ENCODE measurements at regions not wholly inside any gene's neighbourhood (a gene's known extent, or its start where the extent isn't known, plus 50 kb on each side); places are given as distances from the start of the nearest gene placed in this dataset.

DNA sequence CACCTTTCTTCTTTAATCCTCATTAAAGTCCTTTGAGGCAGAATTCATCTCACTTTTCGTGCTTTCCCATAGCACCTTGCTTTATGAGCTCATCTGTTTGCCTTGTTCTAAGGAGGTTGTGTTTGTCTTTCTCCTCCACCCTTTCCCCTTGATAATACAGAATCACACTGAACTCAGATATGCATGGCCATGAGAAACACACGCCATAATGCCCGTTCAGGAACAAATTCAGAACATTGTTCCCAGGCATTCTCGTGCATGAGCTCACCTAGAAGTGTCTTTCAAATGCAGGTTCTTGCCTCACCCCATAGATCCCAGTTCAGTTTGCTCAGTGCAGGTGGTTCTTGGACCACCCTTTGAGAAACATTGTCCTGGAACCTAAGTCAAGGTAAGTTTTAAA, 71.1 kb downstream of the TMEM114 start:
- DNase-seq, result no peak

DNA sequence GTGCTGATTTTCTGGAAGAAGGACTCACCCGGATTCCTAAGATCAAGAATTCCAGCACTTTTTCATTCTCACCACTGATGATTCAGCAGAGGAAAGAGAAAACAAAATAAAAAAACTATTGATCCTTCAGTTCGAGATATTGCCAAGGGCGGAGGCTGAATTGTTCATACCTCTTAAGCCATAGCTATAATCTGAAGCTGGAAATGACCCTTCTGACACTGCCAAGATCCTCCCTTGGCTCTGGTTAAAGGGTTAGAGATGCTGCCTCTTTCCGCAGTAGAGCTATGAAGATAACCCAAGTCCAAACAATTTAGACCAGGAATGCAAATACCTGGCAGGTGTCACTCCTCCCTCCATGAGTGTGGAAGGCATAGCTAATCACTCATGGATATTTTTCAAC, 73.0 kb downstream of the TMEM114 start:
- no peak for DNase-seq

DNA sequence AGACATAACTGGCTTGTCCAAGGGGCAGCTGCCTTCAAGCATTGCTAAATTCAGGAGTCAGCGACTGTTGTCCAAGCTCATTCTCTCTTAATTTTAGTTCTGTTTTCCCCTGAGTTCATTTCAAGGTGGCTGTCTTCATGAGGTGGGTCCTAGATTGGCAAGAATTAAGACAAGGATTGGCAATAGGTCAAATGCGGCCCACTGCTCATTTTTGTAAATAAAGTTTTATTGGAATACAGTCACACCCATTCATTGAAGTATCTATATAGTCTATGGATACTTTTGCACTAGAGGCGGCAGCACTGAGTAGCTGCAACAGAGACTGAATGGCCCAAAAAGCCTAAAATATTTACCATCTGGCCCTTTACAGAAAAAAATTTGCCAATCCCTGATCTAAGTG, 73.8 kb downstream of the TMEM114 start:
- no peak for DNase-seq

DNA sequence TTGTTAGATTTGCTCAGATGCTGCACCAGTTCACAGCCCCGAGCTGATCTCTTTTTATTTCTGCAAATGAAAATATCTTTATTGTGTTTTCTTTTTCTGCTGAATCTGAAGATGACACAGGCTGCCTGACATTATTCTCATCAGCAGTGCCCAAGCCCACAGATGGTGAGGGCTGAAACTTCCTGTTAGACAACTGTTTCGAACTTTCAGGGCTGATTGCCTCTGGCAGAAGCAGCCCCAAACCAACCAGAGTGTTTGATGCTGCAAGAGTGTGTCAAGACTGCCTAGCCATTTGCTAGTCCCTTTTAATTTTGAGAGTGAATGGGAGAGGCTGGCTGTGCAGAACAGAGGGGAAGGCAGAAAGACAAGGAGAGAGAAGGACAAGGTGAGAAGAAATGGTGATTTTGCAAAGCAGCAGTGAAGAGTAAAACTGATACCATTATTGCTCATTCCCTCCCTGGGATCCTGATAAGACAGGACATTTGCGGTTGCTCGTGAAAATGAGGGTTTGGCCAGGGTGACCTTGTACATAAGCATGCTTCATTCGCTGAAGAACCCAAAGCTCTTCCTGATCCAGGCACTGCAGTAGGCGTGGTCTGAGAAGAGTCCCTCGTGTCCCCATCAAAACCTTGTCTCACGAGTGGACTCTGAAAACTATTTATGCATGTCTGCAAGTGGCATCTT, 77.2 kb downstream of the TMEM114 start:
- no peak for DNase-seq

DNA sequence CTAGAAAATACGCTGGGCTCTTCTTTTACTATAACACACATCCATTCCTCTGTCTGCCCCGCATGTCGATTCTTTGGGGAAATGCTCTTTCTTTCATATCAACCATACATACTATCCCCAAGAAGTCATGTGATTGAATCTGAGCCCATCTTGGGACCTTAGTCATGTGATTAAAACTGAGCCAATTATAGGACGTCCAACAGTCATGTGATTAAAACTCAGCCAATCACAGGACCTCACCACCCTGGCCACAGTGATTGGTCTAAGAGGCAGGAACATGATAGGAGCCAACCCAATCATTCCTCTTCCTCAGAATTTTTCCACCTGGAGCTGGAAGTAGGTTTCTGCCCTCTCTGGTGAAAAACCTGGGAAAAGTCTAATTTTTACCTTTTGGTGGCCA, 78.8 kb downstream of the TMEM114 start:
- DNase-seq, result no peak

DNA sequence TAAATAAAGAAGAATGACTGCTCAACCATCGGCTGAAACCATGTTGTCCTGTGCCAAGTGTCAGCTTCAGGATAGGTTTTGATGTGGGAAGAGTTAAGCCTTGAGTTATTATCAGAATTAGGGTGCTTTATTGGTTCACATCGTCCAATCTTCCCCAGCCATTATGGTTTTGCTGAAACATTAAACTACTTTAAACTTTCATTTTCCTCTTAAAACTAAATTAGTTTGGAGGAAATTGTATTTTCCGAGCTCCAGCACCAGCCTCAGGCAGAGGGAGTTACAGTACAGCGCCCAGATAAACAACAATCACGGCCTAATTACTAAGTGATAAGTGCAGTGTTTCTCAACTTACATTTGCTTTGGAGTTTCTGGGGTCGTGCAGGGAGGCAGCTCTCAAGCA, 80.2 kb downstream of the TMEM114 start:
- DNase-seq, result no peak

DNA sequence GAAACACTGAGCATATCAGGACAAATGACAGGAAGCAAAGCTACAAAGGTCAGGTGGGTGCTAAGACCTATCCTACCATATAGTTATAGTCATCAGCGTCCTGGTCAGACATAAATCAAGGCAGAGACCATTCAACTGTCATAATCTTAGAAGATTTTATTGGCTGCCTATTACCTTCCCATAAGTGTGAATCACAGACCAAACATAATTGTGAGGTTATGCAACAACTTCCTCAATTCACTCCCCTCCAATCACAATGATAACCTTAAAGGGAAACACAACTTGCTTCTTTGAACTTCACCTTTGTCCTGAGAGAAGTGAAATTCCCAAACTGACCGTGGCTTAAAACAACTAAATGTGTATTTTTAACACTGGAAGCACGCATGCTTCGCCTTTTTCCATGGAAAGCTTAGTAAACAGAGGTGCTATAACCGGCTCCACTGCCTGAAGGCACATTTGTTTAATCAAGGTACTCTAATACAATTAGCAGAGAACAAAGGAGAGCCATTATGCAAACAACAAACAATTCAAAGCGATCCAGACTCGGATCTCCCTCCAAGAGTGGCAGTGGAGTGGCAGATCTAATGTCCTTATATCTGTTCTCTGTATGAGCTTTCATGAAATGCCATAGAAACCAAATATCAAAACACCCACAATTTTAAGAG, 84.9 kb downstream of the TMEM114 start:
- DNase-seq, result peak in 2 of 3 experiments; percentile 19 to 32

DNA sequence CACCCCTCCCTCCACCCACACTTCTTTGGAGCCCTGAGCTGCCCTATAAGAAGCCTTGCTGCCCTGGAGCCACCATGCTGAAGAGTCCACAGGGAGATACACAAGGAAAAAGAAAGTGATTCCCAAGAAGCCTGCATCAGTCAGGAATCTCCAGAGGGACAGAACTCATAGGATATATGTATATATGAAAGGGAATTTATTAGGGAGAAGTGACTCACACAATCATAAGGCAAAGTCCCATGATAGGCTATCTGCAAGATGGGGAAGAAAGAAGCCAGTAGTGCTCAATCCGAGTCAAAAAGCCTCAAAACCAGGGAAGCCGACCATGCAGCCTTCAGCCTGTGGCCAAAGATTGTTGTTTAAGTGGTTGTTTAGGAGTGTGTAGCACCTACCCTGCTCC, 87.9 kb downstream of the TMEM114 start:
- DNase-seq, result no peak

DNA sequence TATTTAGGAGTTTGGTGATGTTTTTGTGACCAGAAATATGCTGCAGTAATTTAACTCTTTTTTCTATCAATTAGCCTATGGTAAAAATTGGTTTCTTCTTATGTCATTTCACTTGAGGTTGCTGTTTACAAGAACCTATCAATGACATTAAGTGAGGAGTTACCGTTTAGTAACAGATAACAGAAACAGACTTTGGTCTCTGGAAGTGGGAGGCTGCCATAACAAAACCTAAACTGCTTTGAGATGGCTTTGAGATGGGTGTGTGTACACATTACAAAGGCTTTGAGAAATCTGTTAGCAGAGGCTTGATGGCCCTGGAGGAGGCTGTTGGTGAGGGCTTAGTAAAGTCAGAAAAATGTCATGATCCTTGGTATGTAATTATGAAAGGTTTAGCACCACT, 90.0 kb downstream of the TMEM114 start:
- DNase-seq, result no peak

DNA sequence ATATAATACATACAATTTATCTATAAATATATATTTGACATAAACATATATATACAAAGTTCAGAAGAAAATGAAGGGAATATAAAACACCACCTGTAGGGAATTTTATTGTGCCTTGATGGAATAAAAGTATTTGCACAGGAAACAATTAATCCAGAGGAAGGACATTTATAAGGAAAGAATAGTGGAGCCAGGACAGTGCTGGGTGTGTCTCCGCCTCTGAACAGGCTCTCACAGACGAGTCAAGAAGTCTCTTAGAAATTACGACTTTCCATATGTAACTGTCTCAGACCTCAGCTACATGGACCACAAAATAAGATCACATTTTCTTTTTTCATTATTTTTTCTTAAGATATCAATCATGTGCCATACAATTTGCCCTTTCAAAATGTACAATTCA, 93.9 kb downstream of the TMEM114 start:
- DNase-seq, result no peak

DNA sequence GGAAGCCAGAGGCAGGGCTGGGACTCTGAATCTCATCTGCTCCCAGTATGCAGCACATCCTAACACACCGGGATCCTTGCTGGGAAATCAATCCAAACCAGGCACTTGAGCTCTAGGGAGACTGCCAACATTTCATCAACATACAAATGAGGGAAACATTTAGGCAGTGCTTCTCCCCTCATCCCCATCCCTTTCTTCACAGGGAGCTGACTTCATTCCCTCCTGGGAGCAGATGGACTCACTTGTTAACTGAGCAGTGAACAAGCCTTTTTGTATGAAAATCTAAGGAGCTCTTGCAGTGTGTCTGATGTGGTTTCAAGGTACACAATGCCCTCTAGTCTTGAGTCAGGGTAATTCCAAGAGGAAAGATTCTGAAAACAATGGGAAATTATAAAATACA, 96.3 kb downstream of the TMEM114 start:
- DNase-seq, result peak in 1 of 3 experiments; percentile 30

DNA sequence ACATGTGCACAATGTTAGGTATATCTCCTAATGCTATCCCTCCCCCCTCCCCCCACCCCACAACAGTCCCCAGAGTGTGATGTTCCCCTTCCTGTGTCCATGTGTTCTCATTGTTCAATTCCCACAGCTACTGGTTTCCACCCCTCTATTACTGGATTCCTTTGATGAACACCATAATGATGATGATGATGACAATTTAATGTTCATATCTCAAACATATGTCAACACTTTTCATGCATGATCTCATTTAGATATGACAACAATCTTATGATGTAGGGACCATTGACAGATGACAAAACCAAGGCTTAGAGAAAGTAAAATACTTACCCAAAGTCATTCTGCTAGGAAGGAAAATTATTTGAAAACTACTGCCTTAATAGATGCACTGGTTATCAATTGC, 97.6 kb downstream of the TMEM114 start:
- no peak for DNase-seq

DNA sequence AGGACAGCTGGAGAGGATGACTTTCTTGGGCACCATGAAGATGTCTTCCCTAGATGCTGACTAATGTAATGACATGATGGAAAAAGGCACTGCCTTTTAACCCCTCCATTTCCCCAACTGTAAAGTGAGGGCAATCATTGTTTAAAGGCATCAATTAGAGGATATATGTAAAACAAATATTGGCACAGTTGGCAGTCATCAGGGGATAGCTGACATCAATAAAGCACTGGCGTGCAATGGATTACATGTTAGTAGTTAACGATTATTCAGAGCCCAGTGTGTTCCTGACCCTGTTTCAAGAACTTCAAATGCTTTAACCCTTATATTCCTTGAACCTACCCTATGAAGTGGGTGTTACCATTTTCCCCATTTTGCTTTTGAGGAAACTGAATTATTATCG, 100.7 kb downstream of the TMEM114 start:
- DNase-seq, result no peak

DNA sequence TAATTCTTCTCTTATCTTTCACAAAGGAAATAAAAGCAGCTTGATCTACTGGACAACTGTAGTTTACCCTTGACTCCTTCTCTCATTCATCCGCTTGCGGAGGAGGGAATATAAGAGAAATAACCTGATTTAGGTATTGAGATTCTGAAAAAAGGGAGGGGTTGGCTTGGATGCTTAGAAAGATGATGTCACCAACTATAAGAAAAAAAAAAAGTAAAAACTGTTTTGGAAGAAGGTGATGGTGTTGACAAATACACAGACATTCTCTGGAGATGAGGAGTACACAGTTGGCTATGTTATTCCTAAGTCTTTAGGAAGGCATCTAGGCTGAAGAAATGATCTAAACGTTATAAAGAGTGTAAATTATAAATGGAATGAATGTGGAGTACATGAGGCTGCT, 103.3 kb downstream of the TMEM114 start:
- no peak for DNase-seq

DNA sequence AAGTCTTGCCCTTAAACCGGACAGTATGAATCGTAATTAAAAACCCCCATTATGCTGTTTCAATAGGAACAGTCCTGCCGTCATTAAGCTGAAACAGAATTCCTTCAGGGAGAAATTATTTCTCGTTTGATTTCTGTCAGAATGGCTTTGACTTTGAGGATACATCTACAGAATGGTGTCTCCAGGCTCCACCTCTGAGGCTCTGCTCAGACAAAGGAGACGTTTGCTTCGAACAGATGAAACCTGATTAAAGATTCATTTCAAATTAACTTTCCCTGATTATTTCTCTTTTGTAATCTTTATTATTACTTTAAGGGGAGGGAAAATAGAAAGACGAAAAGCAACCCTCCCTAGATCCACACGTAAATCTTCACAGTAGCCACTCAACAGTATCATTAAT, 106.9 kb downstream of the TMEM114 start:
- DNase-seq, result no peak

DNA sequence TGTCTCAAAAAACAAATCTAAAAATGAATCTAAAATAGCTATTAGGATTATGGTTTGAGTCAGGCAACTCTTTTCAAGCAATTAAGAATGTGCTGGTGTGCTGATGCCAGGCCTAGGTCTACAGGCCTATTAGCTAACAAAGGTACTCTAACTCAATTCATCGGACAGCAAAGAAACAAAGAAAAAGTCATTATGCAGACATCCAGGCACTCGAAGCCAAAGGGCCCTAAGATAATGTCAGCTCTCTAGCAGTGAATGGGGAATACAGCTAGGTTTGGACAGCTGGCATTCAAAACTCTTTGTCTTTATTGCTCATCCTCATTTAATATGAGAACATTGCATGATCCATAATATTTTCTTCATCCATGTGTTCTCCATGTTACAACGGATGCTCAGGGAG, 108.5 kb downstream of the TMEM114 start:
- DNase-seq, result peak in 1 of 3 experiments; percentile 13

DNA sequence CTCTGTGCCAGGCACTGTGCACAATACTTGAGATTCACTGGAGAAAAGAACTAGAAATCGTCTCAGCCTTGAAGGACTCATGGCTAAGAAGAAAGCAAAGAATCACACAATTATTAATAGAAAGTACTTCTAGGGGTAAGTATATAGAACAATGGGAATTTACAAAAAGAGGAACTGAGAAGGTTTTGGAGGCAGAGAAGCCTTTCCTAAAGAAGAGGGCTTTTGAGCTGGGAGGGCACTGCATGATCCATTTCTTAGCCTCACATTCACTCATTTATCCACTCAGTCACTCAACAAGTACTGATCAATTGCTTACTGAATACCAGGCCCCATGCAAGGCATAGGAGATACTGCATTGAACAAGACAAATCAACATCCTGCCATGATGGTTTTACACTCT, 113.5 kb downstream of the TMEM114 start:
- no peak for DNase-seq

DNA sequence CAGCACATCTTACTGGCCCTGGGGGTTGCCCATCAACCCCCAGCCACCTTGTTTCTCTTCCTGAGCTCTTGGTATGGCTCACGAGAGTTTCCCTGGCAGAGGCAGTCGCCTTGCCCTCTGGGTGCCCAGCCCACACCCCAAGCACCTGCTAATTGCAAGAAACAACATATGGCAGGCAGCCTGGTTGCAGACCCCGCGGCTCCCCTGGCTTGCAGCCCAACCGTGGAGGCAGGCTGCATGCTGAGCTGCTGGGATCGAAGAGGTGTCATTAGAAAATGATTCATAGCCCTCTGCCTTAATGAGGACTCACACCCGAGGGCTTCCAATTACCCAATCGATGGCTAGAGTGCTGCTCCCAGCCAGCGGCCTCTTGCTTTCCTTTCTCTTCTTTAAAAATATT, 115.7 kb downstream of the TMEM114 start:
- peak in 2 of 3 experiments; percentile 4 to 43 for DNase-seq

DNA sequence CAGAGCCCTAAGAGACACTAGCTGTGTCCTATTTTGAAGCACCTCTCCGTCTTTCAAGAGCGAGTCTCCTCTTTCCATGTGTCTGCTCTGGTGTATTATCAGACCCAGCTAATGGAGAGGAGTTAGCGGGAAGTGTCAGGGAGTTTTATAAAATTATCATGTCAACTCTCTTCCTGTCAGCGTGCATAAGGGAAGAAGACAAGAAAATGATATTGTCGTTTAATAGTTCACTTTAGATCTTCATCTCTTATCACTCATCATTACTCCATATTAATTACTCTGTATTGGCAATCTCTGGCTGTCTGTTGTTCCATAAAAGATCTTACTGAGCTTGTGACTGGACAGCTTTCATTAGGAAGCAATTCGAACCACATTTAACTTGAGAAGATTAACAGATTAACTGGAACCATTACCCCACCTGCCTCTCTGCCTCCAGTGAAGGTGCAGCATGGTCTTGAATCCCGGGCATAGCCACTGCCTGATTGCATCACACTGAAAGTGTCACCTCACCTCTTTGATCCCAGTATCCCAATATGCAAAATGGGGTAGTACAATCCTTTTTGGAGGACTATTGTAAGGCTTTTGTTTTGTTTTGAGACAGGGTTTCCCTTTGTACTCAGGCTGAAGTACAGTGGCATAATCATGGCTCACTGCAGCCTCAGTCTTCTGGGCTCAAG, 121.1 kb downstream of the TMEM114 start:
- DNase-seq, result no peak

DNA sequence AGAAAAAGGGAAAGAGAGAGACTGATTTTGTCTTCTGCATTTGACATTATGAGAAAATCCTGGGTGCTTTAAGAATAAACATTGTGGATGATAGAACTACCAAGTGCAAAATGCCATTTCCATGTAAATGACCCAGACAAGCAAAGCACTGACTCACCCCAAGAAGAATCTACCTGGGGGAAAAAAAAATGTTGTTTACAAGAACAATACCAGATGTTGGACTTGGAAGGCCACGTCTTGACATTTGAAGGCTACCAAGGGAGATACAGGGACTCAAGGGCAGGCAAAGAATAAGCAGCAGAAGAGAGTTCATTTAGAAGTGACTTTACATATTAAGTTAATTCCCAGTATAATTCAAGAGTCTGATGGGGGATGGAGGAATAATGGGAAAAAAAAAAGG, 125.3 kb downstream of the TMEM114 start:
- DNase-seq, result no peak

DNA sequence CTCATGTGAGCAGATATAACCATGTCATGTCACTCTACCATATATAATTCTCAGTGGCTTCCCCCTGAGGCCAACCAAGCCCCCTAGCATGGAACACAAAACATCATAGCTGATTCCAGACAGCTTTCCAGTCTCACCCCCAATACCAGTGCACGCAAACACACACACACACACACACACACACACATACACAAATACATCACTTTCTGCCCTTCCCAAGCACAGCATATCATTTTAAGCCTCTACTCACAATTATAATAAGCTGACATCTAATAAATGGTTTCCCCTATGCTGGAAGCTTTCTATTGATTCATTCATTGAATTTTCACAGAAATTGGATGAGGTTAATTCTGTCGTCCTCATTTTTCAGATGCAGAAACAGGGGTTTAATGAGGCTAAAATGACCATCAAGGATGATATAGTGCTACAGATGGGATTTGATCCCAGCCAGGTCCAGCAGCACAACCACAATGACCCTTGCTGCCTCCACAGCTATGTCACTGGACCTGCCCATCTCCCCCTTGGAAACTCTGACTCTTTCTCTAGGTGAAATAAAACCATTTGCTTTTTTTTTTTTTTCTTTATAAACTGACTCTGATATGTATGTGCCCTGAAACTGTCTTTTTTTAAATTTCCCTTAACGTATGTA, 131.1 kb downstream of the TMEM114 start:
- DNase-seq, result no peak

DNA sequence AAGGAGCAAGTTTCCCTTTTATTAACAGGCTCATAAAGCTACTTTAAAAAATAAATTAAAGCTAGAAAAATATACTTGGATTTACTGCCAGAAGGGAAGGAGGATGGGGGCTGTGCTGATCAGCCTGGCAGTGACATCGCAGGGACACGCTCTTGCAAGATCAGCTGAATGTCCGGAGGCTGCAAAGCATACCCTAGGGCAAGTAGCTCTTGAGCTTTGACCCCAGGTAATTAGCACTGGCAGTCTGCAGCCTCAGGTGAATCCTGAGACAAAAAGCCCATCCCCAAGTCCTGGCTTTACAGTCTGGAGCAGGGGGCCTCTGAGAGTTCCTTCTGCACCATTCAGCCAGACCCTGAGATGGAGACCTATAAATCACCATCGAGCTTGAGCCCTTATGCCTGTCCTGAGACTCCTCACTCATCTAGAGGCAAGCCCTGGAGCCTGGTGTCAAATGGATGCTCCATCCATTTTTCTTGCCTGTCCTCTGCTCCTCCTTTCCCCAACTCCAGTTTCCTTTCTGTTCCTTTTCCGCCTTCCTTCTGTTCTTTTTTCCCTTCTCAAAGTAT, 131.7 kb downstream of the TMEM114 start:
- no peak for DNase-seq

DNA sequence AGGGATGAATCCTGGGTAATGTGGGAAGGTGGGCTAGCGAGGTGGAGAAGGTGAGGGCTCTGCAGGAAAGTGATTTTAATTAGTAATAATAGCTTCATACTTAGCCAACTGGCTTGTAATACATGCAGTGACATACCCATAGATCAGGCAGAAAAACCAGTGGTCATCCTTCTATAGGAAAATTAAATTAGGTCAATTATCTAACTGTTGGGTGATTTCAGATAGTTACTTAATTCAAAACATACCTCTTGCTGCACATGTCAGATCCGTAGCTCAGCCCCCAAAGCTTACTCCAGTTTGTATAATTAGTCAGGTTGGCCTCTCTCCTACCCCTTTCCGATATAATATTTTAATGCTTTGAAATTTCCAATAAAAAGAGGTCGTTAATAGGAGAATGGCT, 137.0 kb downstream of the TMEM114 start:
- no peak for DNase-seq

DNA sequence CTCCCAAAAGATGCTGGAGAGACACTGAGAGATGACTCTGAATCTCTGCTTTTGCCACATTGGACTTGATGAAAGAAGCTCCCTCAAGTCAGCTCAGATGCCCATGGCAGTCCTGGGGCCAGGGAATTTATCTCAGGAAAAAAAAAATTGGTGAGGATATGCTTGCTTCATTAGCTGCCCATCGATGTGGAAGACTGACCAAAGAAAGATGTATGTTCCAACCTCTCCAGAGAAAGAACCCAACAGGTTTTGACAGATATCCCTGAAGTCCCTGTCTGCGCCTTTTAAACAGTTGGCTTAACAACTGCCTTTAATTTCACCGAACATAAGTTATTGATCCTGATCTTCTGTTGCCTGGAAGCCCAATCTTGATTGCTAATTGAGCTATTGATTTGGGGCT, 137.4 kb downstream of the TMEM114 start:
- DNase-seq, result no peak
